ENCODE measurements at regions not wholly inside any gene's neighbourhood (a gene's known extent, or its start where the extent isn't known, plus 50 kb on each side); places are given as distances from the start of the nearest gene placed in this dataset.

DNA sequence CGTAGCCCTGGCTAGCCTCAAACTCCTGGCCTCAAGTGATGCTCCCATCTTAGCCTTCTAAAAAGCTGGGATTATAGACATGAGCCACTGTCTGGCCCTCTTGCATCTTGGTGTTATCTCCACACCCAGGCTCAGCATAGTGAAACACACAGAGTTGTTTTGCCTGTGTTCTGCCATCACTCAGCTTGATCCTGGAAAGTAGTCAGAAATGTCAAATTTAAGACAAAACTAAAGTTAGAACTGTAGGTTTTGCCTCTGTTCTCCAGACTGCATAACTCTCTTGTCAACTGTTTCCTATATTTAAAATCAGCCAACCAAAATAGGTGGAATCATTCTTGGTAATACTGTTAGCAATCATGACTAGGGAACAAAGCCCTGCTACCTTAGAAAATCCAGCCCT is 72.1 kb upstream of the GULP1 start:
- intact Hi-C loops (cut with DNase I) = no loop called here
- Histone ChIP-seq H3K4me3 (no peak overlapping the region), H3K36me3 (no peaks in the 10 kb centered on the region), H3K27ac (no peak overlapping the region), H3K9me3 (no peaks in the 10 kb centered on the region), H3K27me3 (ENCODE audit: low read depth) (no peaks in the 10 kb centered on the region), H3K4me1 (no peaks in the 10 kb centered on the region)
- TF ChIP-seq, protein P1, sequence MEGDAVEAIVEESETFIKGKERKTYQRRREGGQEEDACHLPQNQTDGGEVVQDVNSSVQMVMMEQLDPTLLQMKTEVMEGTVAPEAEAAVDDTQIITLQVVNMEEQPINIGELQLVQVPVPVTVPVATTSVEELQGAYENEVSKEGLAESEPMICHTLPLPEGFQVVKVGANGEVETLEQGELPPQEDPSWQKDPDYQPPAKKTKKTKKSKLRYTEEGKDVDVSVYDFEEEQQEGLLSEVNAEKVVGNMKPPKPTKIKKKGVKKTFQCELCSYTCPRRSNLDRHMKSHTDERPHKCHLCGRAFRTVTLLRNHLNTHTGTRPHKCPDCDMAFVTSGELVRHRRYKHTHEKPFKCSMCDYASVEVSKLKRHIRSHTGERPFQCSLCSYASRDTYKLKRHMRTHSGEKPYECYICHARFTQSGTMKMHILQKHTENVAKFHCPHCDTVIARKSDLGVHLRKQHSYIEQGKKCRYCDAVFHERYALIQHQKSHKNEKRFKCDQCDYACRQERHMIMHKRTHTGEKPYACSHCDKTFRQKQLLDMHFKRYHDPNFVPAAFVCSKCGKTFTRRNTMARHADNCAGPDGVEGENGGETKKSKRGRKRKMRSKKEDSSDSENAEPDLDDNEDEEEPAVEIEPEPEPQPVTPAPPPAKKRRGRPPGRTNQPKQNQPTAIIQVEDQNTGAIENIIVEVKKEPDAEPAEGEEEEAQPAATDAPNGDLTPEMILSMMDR (IDR thresholded peaks at IDR 0.05) = no peak
- ATAC-seq = no peak
- DNase-seq = no peak

DNA sequence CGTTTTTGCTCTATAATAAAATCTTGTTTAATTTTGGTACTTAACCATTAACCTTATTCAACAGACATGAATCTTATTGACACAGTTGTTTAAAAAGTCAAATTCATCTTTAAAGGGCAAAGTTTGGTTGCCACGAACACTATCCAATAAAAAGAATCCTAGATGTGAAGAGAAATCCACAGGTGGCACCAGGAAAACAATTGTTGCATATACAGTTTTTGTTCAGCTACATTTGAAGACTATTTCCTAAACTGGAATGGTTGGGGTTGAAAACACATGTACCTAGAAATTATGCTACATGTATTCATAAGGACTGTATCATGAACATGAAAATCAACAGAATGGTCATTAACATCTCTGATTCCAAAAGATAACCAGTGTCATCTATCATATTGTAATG is 71.1 kb upstream of the GULP1 start:
- Histone ChIP-seq H3K27ac (no peak overlapping the region), H3K27me3 (ENCODE audit: low read depth) (no peaks in the 10 kb centered on the region), H3K4me1 (no peaks in the 10 kb centered on the region), H3K9me3 (no peaks in the 10 kb centered on the region), H3K36me3 (no peaks in the 10 kb centered on the region), H3K4me3 (no peak overlapping the region)
- ATAC-seq (no peak), DNase-seq (no peak)
- intact Hi-C loops (cut with DNase I) = no loop called here
- TF ChIP-seq, protein P1 (IDR thresholded peaks at IDR 0.05) = no peak

DNA sequence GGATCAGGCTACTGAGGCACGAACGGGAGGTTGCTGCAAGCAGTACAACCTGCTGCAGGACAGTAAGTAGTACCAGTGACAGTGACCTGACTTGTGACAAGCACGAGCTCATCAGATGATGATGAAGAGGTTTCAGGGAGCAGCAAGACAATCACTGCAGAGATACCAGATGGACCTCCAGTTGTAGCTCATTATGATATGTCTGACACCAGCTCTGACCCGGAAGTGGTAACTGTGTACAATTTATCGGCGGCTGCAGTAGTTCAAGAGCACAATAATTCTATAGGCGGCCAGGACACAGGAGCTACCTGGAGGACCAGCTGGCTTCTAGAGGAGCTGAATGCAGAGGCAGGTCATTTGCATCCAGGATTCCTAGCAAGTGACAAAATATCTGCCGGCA is 64.0 kb upstream of the GULP1 start:
- Histone ChIP-seq H3K27me3 (ENCODE audit: low read depth) (no peaks in the 10 kb centered on the region), H3K9me3 (peaks cover 3% of the 10 kb centered on the region), H3K4me1 (no peaks in the 10 kb centered on the region), H3K4me3 (no peak overlapping the region), H3K36me3 (no peaks in the 10 kb centered on the region), H3K27ac (no peak overlapping the region)
- ATAC-seq (no peak), DNase-seq (no peak)
- TF ChIP-seq, protein P1 (IDR thresholded peaks at IDR 0.05) = no peak
- intact Hi-C loops (cut with DNase I) = no loop called here

DNA sequence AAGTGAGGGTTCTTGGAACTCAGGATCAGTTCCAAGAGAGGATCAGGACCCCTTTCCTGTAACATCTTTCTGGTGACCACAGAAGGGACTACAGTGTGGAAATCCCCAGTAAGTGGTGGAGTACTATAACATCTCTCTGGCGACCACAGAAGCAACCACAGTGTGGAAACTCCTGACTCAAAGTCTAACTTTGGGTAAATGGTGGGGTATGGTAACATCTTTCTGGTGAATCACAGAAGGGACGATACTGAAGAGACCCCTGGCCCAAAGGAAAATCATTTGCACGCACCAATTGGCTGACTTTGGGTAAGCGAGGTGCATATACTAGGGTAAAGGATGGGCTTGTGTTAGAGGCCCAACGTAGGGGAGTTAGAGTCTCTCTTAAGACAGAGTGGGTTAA is 56.3 kb upstream of the GULP1 start:
- Histone ChIP-seq H3K27ac (no peak overlapping the region), H3K36me3 (no peaks in the 10 kb centered on the region), H3K4me1 (no peaks in the 10 kb centered on the region), H3K4me3 (no peak overlapping the region), H3K27me3 (ENCODE audit: low read depth) (no peaks in the 10 kb centered on the region), H3K9me3 (peaks cover 14% of the 10 kb centered on the region)
- ATAC-seq (no peak), DNase-seq (no peak)
- intact Hi-C loops (cut with DNase I) = no loop called here
- TF ChIP-seq, protein P1 (IDR thresholded peaks at IDR 0.05) = no peak

DNA sequence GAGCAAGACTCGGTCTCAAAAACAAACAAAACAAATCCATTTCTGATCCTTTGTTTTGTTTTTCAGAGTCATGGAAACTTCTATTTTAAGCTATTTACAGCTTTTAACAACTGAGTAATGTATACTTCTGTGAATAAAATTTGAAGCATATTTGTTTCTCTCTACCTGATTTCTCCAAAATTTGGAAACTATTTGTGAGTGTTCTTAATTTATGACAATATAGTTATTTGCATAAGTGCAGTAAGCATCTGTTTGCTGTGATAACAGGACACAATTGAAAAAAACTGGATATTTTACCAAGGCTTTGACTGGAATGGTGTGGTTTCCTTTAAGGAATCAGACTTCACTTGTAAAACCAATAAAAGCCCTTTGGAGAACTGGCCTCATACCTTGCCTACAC is 53.3 kb upstream of the GULP1 start:
- intact Hi-C loops (cut with DNase I) = no loop called here
- no peaks in the 10 kb centered on the region for H3K27me3 ChIP-seq (ENCODE audit: low read depth)
- H3K4me3 ChIP-seq = no peak overlapping the region
- no peak overlapping the region for H3K27ac ChIP-seq
- H3K4me1 ChIP-seq = no peaks in the 10 kb centered on the region
- H3K36me3 ChIP-seq = no peaks in the 10 kb centered on the region
- TF ChIP-seq, protein P1 (IDR thresholded peaks at IDR 0.05) = no peak
- H3K9me3 ChIP-seq = peaks cover 12% of the 10 kb centered on the region
- DNase-seq (no peak), ATAC-seq (no peak)
